Activated T-cell treated with anti-CD3 and anti-CD28 coated beads, Interleukin-2, amount 50 U/mL, for 4 hours (primary cell): ENCODE measurements at regions not wholly inside any gene's neighbourhood (a gene's known extent, or its start where the extent isn't known, plus 50 kb on each side); places are given as distances from the start of the nearest gene placed in this dataset.

Source experiments
- ATAC-seq, 2 donors: fragments of 200-7000 bp; cut with Tn5 transposase; one replicate each; pipeline ENCODE4 v1.10.0; 2021
- DNase-seq: peaks from one replicate; pipeline ENCODE4 v3.0.0-alpha.2; 2020
- H3K27me3 Mint-ChIP-seq: one replicate; pipeline ENCODE4 v1.8.0; 2021; ENCODE audit warnings: low read depth, mixed read lengths
- H3K36me3 Mint-ChIP-seq: one replicate; pipeline ENCODE4 v1.8.0; 2022; ENCODE audit warnings: mixed read lengths; ENCODE audit not compliant: insufficient read depth
- H3K4me1 Mint-ChIP-seq: one replicate; pipeline ENCODE4 v1.8.0; 2021; ENCODE audit warnings: low read depth, mixed read lengths
- H3K4me3 Mint-ChIP-seq: one replicate; pipeline ENCODE4 v1.8.0; 2021; ENCODE audit warnings: mild to moderate bottlenecking, moderate library complexity, mixed read lengths
- H3K9me3 Mint-ChIP-seq: one replicate; pipeline ENCODE4 v1.8.0; 2021; ENCODE audit warnings: mixed read lengths

DNA sequence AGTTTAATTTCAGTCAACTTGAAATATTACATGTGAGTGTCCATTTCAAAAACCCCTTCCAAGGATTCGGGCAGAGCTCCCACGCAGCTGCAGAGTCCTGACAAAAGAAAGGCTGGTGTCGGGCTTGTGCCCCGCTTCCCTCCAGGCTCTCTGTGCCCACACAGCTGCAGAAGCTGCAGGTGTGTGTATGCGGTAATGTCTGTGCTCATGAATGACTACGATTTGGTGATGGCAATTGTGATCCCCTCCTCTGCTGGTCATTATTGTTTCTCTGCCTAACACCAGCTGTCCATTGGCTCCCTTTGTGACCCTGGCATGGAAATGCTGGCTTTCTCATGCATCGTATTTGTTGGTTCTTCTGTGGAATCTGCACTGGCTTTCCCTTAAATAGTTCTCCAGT, 224.8 kb downstream of the NUP35 start:
- ATAC-seq (no peak), DNase-seq (no peak)
- no peaks in the 10 kb centered on the region for H3K36me3 Mint-ChIP-seq
- H3K9me3 Mint-ChIP-seq: no peaks in the 10 kb centered on the region
- H3K4me1 Mint-ChIP-seq: no peaks in the 10 kb centered on the region
- H3K27me3 Mint-ChIP-seq: no peaks in the 10 kb centered on the region
- no peak overlapping the region for H3K4me3 Mint-ChIP-seq

DNA sequence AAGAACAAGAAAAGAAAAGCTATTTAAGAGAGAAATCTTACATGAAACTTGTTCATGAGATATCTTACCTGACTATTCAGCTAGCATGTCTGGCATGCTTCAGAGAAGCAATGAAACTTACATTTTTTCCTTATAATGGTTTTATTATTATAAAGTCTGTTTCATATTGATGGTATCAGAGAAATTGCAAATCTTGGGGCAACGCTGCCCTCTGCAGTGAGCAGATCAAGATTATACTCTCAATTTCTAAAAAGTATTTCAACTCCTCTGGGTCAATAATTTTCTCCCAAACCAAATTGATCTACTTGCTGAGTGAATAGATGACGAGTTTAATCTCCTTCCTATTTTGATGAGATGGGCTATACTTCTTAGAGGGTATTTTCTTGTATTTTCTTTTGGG, 235.6 kb downstream of the NUP35 start:
- no peak for DNase-seq
- H3K36me3 Mint-ChIP-seq: no peaks in the 10 kb centered on the region
- H3K9me3 Mint-ChIP-seq: no peaks in the 10 kb centered on the region

DNA sequence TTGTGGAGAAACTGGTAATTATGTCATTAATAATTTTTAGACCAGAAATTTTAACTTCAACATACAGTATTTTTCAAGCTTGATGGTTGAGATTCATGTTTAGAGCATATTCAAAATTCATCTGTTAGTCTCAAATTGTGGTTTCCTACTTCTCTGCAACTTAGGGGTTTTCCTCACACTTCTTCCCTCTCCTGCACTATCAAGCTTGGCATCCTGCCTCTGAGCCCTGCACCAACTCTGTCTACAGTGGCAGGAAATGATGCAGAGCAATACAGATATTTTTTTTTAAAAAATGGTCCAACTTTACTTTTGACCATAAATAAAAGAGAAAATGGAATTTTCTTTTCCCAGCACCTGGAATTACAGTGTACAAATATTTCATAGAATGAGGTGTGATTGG, 247.3 kb downstream of the NUP35 start:
- Mint-ChIP-seq H3K4me3 (no peak overlapping the region), H3K4me1 (no peaks in the 10 kb centered on the region), H3K9me3 (peaks cover 8% of the 10 kb centered on the region), H3K27me3 (no peaks in the 10 kb centered on the region), H3K36me3 (no peaks in the 10 kb centered on the region)
- ATAC-seq (no peak), DNase-seq (no peak)

More for the DNA sequence above, 235.6 kb downstream of the NUP35 start:
- ATAC-seq: no peak
- H3K4me1 Mint-ChIP-seq: no peaks in the 10 kb centered on the region
- H3K27me3 Mint-ChIP-seq: no peaks in the 10 kb centered on the region
- H3K4me3 Mint-ChIP-seq: no peak overlapping the region

DNA sequence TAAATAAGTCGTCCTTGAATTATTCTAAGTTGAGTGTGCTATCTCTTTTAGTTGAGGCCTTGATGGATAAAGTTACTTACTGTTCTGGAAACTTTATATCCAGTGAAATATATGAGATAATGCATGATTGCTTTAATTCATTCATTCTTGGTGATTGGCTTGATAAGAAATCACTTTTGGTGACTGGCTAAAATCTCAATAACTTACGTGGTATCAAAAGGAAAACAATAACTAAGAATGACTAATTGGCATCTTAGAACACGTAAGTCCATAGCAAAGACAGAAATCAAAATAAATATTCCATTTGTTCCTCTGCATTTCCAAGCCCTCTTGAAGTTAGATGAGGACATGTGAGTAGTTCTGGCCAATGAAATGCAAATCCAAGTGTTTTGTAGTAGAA, 251.6 kb downstream of the NUP35 start:
- H3K9me3 Mint-ChIP-seq: peaks cover 5% of the 10 kb centered on the region
- ATAC-seq (no peak), DNase-seq (no peak)
- no peaks in the 10 kb centered on the region for H3K27me3 Mint-ChIP-seq
- H3K4me1 Mint-ChIP-seq: no peaks in the 10 kb centered on the region
- no peak overlapping the region for H3K4me3 Mint-ChIP-seq
- no peaks in the 10 kb centered on the region for H3K36me3 Mint-ChIP-seq

DNA sequence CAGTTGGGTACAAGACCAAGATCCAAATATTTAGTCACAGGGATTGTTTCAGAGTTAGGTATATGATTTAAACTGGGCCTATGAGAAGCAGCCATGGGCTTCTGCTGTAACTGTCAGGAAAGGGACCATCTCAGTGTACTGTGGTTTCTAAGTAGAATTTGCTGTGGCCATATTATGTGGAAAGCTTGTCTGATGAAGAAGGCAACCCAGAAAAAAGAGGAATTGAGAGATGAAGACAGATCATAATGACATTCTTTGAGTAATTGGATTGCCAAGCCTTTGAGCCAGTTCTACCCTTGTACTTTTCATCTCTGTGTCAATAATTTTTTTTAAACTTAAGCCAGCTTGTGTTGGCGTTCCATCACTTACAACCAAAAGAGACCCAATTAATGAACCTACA, 259.6 kb downstream of the NUP35 start:
- Mint-ChIP-seq H3K4me3 (no peak overlapping the region), H3K36me3 (peaks cover 1% of the 10 kb centered on the region), H3K9me3 (peaks cover 26% of the 10 kb centered on the region), H3K27me3 (no peaks in the 10 kb centered on the region), H3K4me1 (no peaks in the 10 kb centered on the region)
- DNase-seq: no peak
- no peak for ATAC-seq

DNA sequence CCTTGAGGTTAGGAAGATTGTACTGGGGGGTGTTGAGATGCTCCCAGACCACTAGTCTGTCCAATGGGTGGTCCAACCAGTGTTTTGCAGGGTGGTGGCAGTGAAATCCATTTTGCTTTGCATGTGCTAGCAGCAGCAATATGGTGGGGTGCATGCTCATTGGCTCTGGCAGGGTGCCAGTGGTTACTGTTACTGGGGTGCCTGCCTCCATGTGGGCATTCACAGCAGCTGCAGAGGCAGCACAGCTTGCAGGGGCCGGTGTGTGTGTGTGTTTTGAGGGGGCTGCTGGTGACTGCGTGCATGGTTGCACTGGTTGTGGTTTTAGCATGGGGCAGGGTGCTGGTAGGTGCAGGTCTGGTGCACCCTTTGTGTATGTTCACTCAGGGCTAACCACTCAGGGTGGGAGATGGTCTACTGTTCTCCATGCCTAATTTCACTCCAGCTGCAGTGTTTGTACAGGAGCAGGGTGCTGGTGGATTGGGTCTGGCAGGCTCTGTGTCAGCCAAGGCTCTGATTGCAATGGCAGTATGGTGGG, 265.4 kb downstream of the NUP35 start:
- H3K9me3 Mint-ChIP-seq: peaks cover 49% of the 10 kb centered on the region
- no peak overlapping the region for H3K4me3 Mint-ChIP-seq
- H3K4me1 Mint-ChIP-seq: no peaks in the 10 kb centered on the region
- peaks cover 2% of the 10 kb centered on the region for H3K36me3 Mint-ChIP-seq
- H3K27me3 Mint-ChIP-seq: no peaks in the 10 kb centered on the region
- ATAC-seq: no peak
- no peak for DNase-seq

DNA sequence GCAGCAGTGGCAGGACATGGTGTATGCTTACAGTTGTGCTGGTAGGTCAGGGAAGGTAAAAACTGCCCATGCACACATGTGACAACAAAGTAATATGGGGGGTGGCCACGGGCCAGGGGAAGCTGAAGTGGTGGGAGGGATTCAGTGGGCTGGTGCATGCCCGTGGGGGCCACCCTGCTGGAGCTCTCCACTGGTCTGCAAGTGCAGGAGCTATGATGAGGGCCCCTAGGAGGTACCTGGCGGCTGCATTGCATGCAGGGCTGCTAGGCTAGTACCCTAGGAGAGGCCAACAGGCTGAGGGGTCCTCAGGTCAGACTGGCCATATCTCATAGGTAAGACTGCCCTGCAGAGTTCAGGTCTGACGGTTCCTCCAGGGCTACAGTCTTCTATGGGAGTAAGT, 265.9 kb downstream of the NUP35 start:
- DNase-seq (no peak), ATAC-seq (no peak)
- no peak overlapping the region for H3K4me3 Mint-ChIP-seq
- peaks cover 2% of the 10 kb centered on the region for H3K36me3 Mint-ChIP-seq
- peaks cover 54% of the 10 kb centered on the region for H3K9me3 Mint-ChIP-seq
- no peaks in the 10 kb centered on the region for H3K27me3 Mint-ChIP-seq
- H3K4me1 Mint-ChIP-seq: no peaks in the 10 kb centered on the region

DNA sequence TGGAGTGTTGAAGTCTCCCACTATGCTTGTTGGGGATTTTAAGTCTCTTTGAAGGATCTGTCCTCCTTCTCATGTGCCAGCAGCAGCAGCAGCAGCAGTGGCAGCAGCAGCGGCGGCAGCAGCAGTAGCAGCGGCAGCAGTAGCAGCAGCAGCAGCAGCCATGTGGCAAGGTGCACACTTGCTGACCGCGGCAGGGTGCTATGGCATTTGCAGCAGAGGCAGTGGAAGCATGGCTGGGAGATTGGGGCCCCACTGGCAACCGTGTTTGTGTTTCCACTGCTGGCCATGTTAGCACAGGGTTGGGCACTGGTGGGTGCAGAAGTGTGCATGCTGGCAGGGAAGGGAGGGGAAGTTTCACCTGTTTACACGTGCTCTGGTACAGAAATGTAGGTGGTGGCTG, 280.1 kb downstream of the NUP35 start:
- Mint-ChIP-seq H3K27me3 (no peaks in the 10 kb centered on the region), H3K36me3 (no peaks in the 10 kb centered on the region), H3K4me3 (no peak overlapping the region), H3K4me1 (no peaks in the 10 kb centered on the region), H3K9me3 (peaks cover 29% of the 10 kb centered on the region)
- DNase-seq (no peak), ATAC-seq (no peak)

DNA sequence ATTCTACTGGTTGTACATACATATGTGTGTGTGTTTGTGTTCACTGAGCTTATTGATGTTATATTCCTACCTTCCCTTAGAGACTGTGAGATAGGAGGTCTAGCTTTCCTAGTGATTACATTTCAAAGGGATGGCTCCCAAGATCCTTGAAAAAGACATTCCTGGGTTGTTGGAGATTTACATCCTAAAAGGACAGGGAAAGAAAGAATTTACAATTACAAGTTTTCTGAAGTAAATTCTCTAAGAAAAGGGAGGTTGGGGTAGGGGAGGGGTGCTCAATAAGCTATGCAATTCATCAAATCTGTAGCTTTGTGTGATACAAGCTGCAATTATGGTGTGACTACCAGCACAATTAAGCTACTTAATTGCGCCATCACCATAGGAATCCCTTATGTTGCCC, 284.3 kb downstream of the NUP35 start:
- ATAC-seq (no peak), DNase-seq (no peak)
- Mint-ChIP-seq H3K27me3 (no peaks in the 10 kb centered on the region), H3K4me3 (no peak overlapping the region), H3K36me3 (no peaks in the 10 kb centered on the region), H3K9me3 (peaks cover 32% of the 10 kb centered on the region), H3K4me1 (no peaks in the 10 kb centered on the region)

DNA sequence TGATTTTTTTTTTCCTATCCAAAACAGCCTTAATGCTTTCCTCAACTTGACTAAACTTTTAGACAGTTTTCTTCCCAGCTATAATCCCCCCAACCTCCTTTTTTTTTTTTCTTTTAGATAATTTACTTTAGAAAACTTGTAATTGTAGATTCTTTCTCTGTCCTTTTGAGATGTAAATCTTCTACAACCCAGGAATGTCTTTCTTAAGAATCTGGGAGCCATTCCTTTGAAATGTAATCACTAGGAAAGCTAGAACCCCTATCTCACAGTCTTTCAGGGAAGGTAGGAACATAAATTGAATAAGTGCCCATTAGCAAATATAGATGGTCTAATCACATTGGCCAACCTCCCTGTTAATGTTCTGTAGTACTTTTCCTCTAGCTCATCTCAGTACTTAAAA, 285.4 kb downstream of the NUP35 start:
- H3K4me3 Mint-ChIP-seq: no peak overlapping the region
- H3K36me3 Mint-ChIP-seq: no peaks in the 10 kb centered on the region
- DNase-seq: no peak
- no peaks in the 10 kb centered on the region for H3K27me3 Mint-ChIP-seq
- peaks cover 21% of the 10 kb centered on the region for H3K9me3 Mint-ChIP-seq
- H3K4me1 Mint-ChIP-seq: no peaks in the 10 kb centered on the region
- ATAC-seq: no peak

DNA sequence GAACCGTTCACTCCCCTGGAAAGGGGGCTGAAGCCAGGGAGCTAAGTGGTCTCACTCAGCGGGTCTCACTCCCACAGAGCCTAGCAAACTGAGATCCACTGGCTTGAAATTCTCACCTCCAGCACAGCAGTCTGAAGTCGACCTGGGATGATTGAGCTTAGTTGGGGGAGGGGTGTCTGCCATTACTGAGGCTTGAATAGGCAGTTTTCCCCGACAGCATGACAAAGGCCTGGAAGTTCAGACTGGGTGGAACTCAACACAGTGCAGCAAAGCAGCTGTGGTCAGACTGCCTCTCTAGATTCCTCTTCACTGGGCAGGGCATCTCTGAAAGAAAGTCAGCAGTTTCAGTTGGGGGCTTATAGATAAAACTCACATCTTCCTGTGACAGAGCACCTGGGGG, 292.5 kb downstream of the NUP35 start:
- no peaks in the 10 kb centered on the region for H3K36me3 Mint-ChIP-seq

DNA sequence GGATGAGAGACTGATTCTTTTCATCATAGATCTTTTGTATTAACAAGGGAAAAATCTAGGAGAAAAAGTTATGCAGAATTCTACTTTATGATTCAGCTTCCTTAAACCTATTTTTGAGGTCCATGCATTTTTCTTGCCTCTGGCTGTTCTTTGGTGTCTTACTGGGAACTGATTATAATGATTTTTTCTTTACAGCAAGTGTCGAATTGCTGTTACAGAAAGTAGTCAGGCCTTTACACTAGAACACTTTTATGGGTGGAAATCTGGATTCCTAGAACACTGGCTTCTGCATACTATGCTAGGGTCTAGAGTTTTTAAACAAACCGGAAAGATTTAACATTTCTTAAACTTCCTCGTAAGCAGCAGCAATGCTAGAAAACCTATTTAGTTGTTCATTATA, 302.6 kb downstream of the NUP35 start:
- no peak overlapping the region for H3K4me3 Mint-ChIP-seq
- no peaks in the 10 kb centered on the region for H3K27me3 Mint-ChIP-seq
- ATAC-seq (no peak), DNase-seq (no peak)
- H3K36me3 Mint-ChIP-seq: no peaks in the 10 kb centered on the region
- peaks cover 33% of the 10 kb centered on the region for H3K9me3 Mint-ChIP-seq
- no peaks in the 10 kb centered on the region for H3K4me1 Mint-ChIP-seq

More for the DNA sequence above, 292.5 kb downstream of the NUP35 start:
- ATAC-seq (no peak), DNase-seq (no peak)
- Mint-ChIP-seq H3K4me3 (no peak overlapping the region), H3K4me1 (no peaks in the 10 kb centered on the region), H3K9me3 (peaks cover 18% of the 10 kb centered on the region), H3K27me3 (no peaks in the 10 kb centered on the region)

DNA sequence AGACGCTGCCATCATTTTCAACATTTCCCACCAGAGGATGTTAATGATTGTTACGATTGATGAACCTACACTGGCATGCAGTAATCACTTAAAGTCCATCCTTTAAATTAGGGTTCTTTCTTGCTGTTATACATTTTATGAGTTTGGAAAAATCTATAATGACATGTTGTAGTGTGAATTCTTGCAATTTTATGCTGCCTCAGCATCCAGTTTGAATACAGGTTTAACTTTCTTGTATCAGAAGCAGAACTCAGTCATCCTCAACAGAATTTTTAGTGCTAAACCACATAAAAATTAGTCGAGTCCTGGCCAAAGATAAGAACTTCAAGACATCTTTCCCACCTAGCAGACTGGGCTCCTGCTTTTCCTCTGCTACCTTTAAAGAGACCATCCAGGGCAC, 303.3 kb downstream of the NUP35 start:
- H3K27me3 Mint-ChIP-seq: no peaks in the 10 kb centered on the region
- H3K9me3 Mint-ChIP-seq: peaks cover 27% of the 10 kb centered on the region
- DNase-seq (no peak), ATAC-seq (no peak)
- H3K4me3 Mint-ChIP-seq: no peak overlapping the region
- no peaks in the 10 kb centered on the region for H3K4me1 Mint-ChIP-seq
- H3K36me3 Mint-ChIP-seq: no peaks in the 10 kb centered on the region

DNA sequence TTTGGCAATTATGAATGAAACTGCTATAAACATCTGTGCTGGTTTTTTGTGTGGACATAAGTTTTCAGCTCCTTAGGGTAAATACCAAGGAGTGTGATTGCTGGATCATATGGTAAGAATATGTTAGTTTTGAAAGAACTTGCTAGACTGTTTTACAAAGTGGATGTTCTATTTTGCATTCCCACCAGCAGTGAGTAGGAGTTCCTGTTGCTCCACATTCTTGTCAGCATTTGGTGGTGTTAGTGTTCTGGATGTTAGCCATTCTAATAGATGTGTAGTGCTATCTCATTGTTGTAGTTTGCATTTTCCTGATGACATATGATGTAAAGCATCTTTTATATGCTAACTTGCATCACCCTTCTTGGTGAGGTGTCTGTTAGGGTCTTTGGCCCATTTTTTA, 304.6 kb downstream of the NUP35 start:
- Mint-ChIP-seq H3K4me3 (no peak overlapping the region), H3K9me3 (peaks cover 22% of the 10 kb centered on the region), H3K27me3 (no peaks in the 10 kb centered on the region), H3K4me1 (no peaks in the 10 kb centered on the region), H3K36me3 (no peaks in the 10 kb centered on the region)
- ATAC-seq (no peak), DNase-seq (no peak)

DNA sequence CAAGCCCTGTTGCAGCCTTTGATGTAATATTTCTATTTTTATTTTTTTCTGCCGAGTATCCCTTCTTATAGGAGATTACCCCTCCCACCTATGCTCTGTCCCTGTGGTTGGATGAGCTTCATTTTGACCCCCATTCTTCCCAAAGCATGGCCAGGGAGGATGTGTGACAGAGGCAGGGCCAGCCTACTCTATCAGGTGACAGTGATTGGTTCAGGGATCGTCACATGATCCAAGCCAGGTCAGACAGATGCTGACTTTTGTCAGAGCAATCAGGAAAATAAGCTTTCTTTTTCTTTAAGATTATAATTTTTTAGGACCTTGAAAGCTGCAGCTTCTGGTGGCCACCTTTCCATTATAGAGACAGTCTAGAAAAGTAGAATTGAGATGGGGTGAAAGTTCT, 314.3 kb downstream of the NUP35 start:
- peaks cover 12% of the 10 kb centered on the region for H3K9me3 Mint-ChIP-seq
- no peaks in the 10 kb centered on the region for H3K4me1 Mint-ChIP-seq
- ATAC-seq (no peak), DNase-seq (no peak)
- H3K4me3 Mint-ChIP-seq: no peak overlapping the region
- no peaks in the 10 kb centered on the region for H3K27me3 Mint-ChIP-seq
- no peaks in the 10 kb centered on the region for H3K36me3 Mint-ChIP-seq

DNA sequence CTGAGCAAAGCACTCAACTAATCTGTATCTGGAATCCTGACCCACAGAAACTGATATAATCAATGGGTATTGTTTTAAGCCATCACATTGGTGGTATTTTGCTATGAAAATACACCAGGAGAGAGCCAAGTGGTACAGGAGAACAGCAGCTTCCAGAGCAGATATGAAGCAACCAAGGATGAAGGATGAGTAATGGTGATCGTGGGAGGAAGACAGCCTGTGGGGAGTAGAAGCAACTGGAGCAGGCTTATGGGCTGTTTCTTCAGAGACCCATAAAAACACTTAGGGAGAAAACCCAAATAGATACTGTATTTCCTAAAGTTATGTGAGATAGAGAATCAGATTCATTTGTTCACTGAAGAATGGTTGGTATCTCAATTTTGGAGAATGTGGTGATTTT, 330.8 kb downstream of the NUP35 start:
- Mint-ChIP-seq H3K36me3 (no peaks in the 10 kb centered on the region), H3K4me3 (no peak overlapping the region), H3K27me3 (no peaks in the 10 kb centered on the region), H3K9me3 (peaks cover 8% of the 10 kb centered on the region), H3K4me1 (no peaks in the 10 kb centered on the region)
- DNase-seq (no peak), ATAC-seq (no peak)
